ENCODE measurements at regions not wholly inside any gene's neighbourhood (a gene's known extent, or its start where the extent isn't known, plus 50 kb on each side); places are given as distances from the start of the nearest gene placed in this dataset.
A peak's percentile ranks its signal among the peaks of the same experiment; 100 is the strongest.
"Not testable (repeated sequence)": the region's sequence is repeated elsewhere in the genome, so short reads cannot be mapped to it uniquely, and the experiment has no call there.

- Histone ChIP-seq H3K4me1 (ENCODE audit: insufficient read depth, low read length) (peaks cover 31% of the 10 kb centered on the region), H3K79me2 (ENCODE audit: insufficient read depth, low read length) (no peaks in the 10 kb centered on the region), H4K20me1 (ENCODE audit: insufficient read depth, low read length) (no peaks in the 10 kb centered on the region), H3K27me3 (ENCODE audit: insufficient read depth, low read length) (no peaks in the 10 kb centered on the region), H3K9me3 (ENCODE audit: low read depth, low read length) (no peaks in the 10 kb centered on the region), H3K27ac (ENCODE audit: low read depth, low read length) (peak overlapping the region; percentile 95), H3K4me2 (ENCODE audit: insufficient read depth, low read length) (peak overlapping the region; percentile 66), H2AFZ (ENCODE audit: low read length) (peak overlapping the region; percentile 35), H3K4me3 (ENCODE audit: insufficient read depth, low read length) (peak overlapping the region; percentile 1), H3K36me3 (ENCODE audit: insufficient read depth, low read length) (no peaks in the 10 kb centered on the region)
- DNase-seq (ENCODE audit: insufficient read length, low spot score, missing footprints), result peak; percentile 36
- TF ChIP-seq, protein P1, sequence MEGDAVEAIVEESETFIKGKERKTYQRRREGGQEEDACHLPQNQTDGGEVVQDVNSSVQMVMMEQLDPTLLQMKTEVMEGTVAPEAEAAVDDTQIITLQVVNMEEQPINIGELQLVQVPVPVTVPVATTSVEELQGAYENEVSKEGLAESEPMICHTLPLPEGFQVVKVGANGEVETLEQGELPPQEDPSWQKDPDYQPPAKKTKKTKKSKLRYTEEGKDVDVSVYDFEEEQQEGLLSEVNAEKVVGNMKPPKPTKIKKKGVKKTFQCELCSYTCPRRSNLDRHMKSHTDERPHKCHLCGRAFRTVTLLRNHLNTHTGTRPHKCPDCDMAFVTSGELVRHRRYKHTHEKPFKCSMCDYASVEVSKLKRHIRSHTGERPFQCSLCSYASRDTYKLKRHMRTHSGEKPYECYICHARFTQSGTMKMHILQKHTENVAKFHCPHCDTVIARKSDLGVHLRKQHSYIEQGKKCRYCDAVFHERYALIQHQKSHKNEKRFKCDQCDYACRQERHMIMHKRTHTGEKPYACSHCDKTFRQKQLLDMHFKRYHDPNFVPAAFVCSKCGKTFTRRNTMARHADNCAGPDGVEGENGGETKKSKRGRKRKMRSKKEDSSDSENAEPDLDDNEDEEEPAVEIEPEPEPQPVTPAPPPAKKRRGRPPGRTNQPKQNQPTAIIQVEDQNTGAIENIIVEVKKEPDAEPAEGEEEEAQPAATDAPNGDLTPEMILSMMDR (IDR thresholded peaks at IDR 0.05; ENCODE audit: extremely low read depth, low read depth, low read length), result no peak
Observed at GRCh38 chr5:123700624-123701287, 188.8 kb downstream of the CSNK1G3 start.

DNA sequence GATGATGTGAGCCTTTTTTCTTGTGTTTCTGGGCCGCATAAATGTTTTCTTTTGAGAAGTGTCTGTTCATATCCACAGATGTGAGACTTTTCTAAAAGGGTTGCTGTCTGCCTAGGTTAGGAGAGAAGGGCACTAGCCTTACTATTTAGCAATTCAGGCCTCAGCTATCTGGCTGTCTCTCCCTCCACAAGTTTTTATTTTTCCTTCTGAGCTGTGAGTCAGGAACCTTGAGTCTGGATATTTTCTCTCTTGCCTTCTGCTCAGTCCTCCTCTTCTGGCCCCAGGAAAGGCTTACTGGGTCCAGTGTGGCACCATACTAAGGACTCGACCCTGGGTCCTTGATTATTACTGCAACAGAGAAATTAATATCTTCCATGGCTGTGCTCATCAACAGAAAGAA is 187.6 kb downstream of the CSNK1G3 start:
- Histone ChIP-seq H3K4me1 (ENCODE audit: insufficient read depth, low read length) (peaks cover 31% of the 10 kb centered on the region), H3K27me3 (ENCODE audit: insufficient read depth, low read length) (no peaks in the 10 kb centered on the region), H3K79me2 (ENCODE audit: insufficient read depth, low read length) (no peaks in the 10 kb centered on the region), H3K4me3 (ENCODE audit: insufficient read depth, low read length) (no peak overlapping the region), H4K20me1 (ENCODE audit: insufficient read depth, low read length) (no peaks in the 10 kb centered on the region), H3K9me3 (ENCODE audit: low read depth, low read length) (no peaks in the 10 kb centered on the region), H3K36me3 (ENCODE audit: insufficient read depth, low read length) (no peaks in the 10 kb centered on the region), H3K27ac (ENCODE audit: low read depth, low read length) (peak overlapping the region; percentile 95), H2AFZ (ENCODE audit: low read length) (peak overlapping the region; percentile 37), H3K4me2 (ENCODE audit: insufficient read depth, low read length) (no peak overlapping the region)
- no peak for DNase-seq (ENCODE audit: insufficient read length, low spot score, missing footprints)
- TF ChIP-seq, protein P1 (IDR thresholded peaks at IDR 0.05; ENCODE audit: extremely low read depth, low read depth, low read length), result no peak

- H3K4me3 ChIP-seq (ENCODE audit: insufficient read depth, low read length); H3K4me2 ChIP-seq (ENCODE audit: insufficient read depth, low read length); DNase-seq (ENCODE audit: insufficient read length, low spot score, missing footprints); H3K27ac ChIP-seq (ENCODE audit: low read depth, low read length); H3K27me3 ChIP-seq (ENCODE audit: insufficient read depth, low read length); H2AFZ ChIP-seq (ENCODE audit: low read length); H3K9me3 ChIP-seq (ENCODE audit: low read depth, low read length); H3K36me3 ChIP-seq (ENCODE audit: insufficient read depth, low read length); H3K79me2 ChIP-seq (ENCODE audit: insufficient read depth, low read length); H4K20me1 ChIP-seq (ENCODE audit: insufficient read depth, low read length): not testable (repeated sequence)
- peaks cover 31% of the 10 kb centered on the region for H3K4me1 ChIP-seq (ENCODE audit: insufficient read depth, low read length)
Observed at GRCh38 chr5:123698937-123699336, 187.0 kb downstream of the CSNK1G3 start.

GRCh38 chr5:123696921-123697341 is 185.0 kb downstream of the CSNK1G3 start:
- DNase-seq (ENCODE audit: insufficient read length, low spot score, missing footprints), result no peak
- H2AFZ ChIP-seq (ENCODE audit: low read length), result peak overlapping the region; percentile 26
- no peaks in the 10 kb centered on the region for H3K36me3 ChIP-seq (ENCODE audit: insufficient read depth, low read length)
- no peak overlapping the region for H3K4me3 ChIP-seq (ENCODE audit: insufficient read depth, low read length)
- peak overlapping the region; percentile 10 for H3K4me2 ChIP-seq (ENCODE audit: insufficient read depth, low read length)
- no peaks in the 10 kb centered on the region for H3K79me2 ChIP-seq (ENCODE audit: insufficient read depth, low read length)
- H3K27me3 ChIP-seq (ENCODE audit: insufficient read depth, low read length), result no peaks in the 10 kb centered on the region
- peaks cover 31% of the 10 kb centered on the region for H3K4me1 ChIP-seq (ENCODE audit: insufficient read depth, low read length)
- TF ChIP-seq, protein P1 (IDR thresholded peaks at IDR 0.05; ENCODE audit: extremely low read depth, low read depth, low read length), result no peak
- peak overlapping the region; percentile 15 for H3K27ac ChIP-seq (ENCODE audit: low read depth, low read length)
- H3K9me3 ChIP-seq (ENCODE audit: low read depth, low read length), result no peaks in the 10 kb centered on the region
- H4K20me1 ChIP-seq (ENCODE audit: insufficient read depth, low read length), result no peaks in the 10 kb centered on the region
